ENCODE measurements at regions not wholly inside any gene's neighbourhood (a gene's known extent, or its start where the extent isn't known, plus 50 kb on each side); places are given as distances from the start of the nearest gene placed in this dataset.

DNA sequence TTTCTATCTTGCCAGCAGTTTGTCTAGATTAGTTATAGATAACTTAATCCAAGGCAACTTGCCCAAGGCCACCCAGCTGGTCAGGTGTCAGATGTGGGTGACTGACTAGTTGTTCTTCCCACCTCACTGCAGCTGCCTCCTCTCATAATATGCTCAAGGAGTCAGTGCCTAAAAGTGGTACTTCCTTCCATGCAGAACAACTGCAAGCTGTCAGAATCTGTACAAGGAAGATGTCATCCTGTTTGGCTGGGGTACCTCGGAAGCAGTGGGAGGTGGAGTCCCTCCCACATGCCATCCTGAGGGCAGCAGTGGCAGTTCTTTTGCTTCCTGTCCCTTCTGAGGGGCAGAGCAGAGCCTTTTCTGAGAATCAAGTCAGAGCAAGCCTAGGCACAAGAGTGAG lies 193.2 kb upstream of the RFC3 start:
- no peak for TF ChIP-seq POLR2A (IDR thresholded peaks at IDR 0.05; ENCODE audit: low read length)
- TF ChIP-seq GATA1 (IDR thresholded peaks at IDR 0.05; ENCODE audit: low read depth, low read length), result no peak
- DNase-seq, result no peak

DNA sequence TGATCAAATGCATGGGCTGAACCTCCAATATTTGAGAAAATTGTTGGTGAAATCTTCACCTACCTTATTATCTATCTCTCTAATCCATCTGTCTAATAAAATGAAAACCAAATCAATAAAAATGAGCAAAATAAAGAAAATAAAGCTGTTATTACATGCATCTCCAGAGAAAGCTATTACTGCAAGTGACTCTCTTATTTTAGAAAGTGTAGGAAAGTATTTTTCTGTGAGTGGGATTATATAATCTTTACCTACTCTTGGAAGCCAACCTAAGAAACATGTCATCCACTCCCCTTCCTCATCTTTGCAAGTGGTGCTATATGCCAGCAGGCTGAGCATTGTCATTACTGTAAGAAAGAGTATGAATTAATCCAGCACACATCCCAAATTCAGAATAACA lies 191.5 kb upstream of the RFC3 start:
- DNase-seq, result no peak
- TF ChIP-seq GATA1 (IDR thresholded peaks at IDR 0.05; ENCODE audit: low read depth, low read length) (no peak), POLR2A (IDR thresholded peaks at IDR 0.05; ENCODE audit: low read length) (no peak)

DNA sequence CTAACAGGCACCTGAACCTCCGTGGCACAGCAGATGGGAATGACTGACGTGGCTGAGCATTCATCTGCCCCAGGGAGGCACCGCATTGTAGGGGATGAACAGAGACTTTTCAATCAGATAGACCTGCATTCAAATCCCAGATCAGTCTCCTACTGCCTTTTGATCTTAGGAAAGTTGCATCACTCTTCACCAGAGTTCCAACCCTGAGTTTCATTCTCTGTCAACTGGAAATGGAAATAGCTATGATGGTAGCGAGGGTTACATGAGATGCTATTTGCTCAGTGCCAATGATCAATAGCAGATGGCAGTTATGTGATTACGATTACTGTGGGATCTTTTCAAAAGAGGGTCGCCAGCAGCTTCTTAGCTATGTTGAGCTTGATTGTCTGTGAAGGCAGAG lies 189.3 kb upstream of the RFC3 start:
- DNase-seq, result no peak
- TF ChIP-seq GATA1 (IDR thresholded peaks at IDR 0.05; ENCODE audit: low read depth, low read length) (no peak), POLR2A (IDR thresholded peaks at IDR 0.05; ENCODE audit: low read length) (no peak)

DNA sequence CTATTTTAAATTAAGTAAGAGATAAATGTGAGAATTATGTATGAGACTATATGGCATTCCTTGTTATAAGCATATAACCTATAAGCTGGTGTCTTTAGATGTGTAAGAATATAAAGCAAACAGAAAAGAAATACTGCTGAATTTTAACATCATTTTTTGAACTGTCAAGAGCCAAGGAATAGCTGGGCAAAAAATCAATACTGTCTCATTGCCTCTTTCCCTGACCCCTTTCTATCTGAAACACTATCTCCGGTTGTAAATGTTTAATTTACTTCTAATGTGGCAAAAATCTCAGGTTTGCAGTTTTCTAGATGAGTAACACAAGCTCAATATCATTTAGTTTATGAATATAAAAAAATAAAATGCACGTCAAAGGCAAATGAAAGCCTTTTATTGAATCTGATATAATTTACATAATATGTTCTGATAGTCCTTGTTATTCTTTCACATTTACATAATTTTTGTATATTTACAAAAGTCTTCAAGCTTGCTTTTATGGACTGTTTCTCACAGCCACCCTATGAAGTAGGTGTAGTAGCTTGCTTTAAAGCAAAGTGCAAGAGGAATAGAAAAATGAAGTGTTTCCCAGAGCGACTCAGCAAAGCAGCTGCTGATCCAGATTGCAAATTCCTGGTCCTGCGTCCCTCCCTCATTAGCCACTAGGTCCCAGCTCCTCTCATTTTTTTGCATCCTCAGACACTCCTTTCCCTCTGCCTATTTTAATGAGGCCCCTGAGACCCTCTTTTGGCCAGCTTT lies 188.2 kb upstream of the RFC3 start:
- no peak for DNase-seq

DNA sequence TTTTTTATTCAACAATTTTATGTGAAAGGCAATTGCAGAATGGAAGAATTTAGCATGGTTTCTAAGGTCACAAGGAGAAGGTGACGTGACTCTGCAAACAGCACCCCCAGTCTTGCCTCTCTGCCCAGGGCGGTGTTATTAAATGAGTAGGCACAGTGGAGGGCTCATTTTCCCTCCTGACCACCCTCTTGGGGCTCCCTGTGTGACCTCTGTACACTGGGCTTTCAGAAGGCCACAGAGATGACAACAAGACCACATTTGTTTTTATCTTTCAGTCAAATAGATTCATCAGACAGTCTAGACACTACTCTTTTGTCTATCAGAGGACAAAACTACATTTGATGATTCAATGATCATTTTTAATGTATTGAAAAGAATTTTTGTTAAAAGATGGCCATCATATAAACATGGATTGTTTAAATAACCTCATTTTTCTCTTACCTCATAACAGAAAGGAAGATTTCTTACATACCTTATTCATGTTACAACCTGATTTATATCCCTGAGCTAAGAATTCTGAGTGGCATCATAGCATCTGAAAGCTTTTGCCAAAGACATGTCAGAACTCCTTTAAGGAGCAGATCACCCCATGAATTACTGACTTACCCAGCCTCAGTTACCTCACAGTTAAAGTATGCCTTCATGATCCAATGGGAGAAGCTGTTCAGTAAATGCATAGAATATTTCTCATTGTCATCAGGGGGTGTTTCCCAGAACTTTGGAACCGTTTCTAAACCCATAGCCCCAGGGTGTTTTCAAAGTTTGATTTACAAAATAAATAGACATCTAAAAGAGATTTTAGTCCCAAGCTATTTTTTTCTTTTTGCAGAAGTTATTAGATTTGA lies 184.0 kb upstream of the RFC3 start:
- TF ChIP-seq GATA1 (IDR thresholded peaks at IDR 0.05; ENCODE audit: low read depth, low read length), result no peak
- TF ChIP-seq POLR2A (IDR thresholded peaks at IDR 0.05; ENCODE audit: low read length), result no peak
- DNase-seq, result no peak

More for the DNA sequence above, 188.2 kb upstream of the RFC3 start:
- TF ChIP-seq GATA1 (IDR thresholded peaks at IDR 0.05; ENCODE audit: low read depth, low read length) (no peak), POLR2A (IDR thresholded peaks at IDR 0.05; ENCODE audit: low read length) (no peak)

DNA sequence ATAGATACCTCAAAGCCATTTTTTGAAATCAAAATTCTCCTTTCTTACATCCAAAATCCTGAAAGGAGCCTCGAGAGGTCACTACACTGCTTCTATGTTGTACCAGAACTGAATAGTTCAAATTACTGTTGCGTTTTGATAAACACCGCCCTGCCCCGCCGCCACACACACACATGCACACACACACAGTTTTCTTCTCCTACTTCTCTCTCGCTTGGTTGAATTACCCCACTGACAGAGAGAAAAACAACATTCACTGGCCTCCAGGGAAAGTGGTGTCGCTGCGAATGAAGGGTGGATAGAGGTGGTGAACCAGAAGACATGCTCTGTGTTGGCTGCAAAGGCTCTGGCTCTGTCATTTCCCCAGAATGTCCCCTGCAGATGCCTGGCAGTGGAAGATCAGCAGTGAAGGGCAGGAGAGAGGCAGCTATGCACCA lies 183.4 kb upstream of the RFC3 start:
- TF ChIP-seq GATA1 (IDR thresholded peaks at IDR 0.05; ENCODE audit: low read depth, low read length) (no peak), POLR2A (IDR thresholded peaks at IDR 0.05; ENCODE audit: low read length) (no peak)
- DNase-seq, result no peak

DNA sequence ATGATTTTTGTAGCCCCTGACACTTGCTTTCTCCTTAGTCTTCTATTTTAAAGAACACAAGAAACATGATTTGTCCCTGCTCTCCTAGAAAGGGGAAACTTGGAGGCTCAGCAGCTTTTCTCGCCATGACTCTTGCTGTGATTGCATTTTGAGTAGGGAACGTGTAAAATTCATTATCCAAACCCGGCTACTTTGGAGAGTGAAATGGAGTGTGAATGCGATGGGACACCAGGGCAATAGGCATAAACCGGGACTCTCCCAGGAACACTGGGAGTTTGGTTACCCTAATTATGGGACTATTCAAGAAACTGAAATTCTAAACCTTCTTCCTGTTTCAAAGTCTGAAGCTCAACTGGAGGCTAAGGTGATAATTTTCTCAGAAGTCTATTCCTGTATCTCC lies 181.7 kb upstream of the RFC3 start:
- DNase-seq, result no peak
- no peak for TF ChIP-seq POLR2A (IDR thresholded peaks at IDR 0.05; ENCODE audit: low read length)
- no peak for TF ChIP-seq GATA1 (IDR thresholded peaks at IDR 0.05; ENCODE audit: low read depth, low read length)

DNA sequence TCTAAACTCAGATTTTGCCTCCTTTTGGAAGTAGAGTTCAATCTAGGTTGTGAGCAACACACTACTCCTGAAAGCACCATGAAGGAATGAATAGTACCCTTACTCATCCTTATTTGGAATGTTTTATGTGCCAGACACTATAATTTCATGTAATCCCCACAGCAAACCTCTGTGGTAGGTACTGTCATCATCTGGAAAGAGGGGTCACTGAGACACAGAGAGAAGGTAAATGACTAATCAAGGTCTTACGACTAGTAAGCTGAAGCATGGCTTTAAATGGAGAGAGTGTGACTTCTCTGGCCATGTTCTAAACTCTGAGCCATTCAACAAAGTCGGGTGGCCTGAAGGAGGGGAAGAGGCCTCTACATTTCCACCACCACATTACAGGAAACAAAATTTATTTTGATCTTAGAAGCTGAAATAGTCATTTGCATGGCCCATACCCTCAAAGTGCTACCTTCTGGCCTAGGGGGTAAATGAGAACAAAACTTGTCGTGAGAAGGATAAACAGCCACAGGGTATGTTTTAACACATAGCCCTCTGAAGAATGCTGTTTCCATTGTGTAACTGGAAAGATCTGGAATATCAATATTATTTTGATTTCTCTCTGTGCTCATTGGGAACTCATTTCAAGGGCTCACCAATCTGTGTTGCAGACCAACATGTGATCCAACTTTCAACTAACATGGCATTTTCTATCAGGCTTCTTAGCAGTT lies 180.8 kb upstream of the RFC3 start:
- no peak for DNase-seq
- TF ChIP-seq POLR2A (IDR thresholded peaks at IDR 0.05; ENCODE audit: low read length) (no peak), GATA1 (IDR thresholded peaks at IDR 0.05; ENCODE audit: low read depth, low read length) (no peak)

DNA sequence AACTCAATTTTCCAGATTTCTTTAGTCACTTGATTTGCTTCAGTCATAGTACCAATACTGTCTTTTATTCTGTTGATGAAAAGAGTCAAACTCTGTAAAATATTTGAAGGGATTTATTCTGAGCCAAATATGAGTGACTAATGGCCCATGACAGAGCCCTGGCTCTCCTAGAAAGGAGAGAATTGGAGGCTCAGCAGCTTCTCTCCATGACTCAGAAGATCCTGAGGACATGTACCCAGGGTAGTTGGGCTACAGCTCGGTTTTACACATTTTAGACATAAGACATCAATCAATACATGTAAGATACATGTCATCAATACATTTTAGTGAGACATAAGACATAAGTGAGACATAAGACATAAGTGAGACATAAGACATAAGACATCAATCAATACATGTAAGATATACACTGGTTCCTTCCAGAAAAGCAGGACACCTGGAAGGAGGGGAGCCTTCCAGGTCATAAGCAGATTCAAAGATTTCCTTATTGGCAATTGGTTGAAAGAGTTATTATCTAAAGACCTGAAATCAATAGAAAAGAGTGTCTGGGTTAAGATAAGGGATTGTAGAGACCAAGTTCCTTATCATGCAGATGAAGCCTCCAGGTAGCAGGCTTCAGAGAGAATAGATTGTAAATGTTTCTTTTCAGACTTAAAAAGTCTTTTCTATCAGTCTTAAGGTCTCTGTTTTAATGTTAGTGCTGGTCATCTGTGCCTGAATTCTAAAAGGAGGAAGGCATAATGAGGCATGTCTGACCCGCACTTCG lies 179.8 kb upstream of the RFC3 start:
- DNase-seq, result no peak
- no peak for TF ChIP-seq GATA1 (IDR thresholded peaks at IDR 0.05; ENCODE audit: low read depth, low read length)
- no peak for TF ChIP-seq POLR2A (IDR thresholded peaks at IDR 0.05; ENCODE audit: low read length)

DNA sequence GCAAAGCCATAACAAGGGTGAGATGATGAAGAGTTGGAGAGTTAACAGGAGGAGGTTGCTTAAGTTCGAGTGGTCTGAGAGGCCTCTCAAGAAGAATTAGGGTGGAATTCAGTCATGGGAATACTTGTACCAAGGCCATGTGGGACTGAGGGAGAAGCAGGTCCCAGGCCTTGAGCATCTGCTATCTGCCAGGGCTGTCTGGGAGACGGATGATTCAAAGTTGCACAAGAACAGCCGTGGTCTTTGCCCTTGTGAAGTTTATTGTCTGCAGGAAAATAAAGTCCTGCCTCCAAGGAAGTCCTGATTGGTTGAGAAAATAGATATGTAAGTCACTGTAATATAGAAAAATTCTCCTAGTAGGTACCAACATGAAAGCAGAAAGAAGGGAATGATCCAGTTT lies 178.8 kb upstream of the RFC3 start:
- no peak for DNase-seq
- no peak for TF ChIP-seq GATA1 (IDR thresholded peaks at IDR 0.05; ENCODE audit: low read depth, low read length)
- no peak for TF ChIP-seq POLR2A (IDR thresholded peaks at IDR 0.05; ENCODE audit: low read length)

DNA sequence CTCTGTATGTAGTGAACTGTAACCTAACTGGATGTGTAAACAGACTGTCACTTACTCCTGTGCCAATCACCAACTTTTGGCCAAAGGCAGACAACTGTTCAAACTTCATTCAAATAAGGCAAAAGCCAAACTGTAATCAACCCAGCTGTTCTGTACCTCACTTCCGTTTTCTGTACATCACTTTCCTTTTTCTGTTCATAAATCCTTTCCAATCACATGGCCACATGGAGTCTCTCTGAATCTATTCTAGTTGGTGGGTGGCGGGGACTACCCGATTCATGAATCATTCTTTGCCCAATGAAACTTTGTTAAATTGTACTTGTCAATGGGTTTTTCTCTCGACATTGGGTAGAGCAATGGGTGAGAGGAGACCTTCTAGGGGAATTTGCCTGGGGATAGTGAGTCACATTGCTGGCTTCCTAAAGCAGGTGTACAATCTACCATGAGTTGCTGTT lies 178.3 kb upstream of the RFC3 start:
- TF ChIP-seq GATA1 (IDR thresholded peaks at IDR 0.05; ENCODE audit: low read depth, low read length) (no peak), POLR2A (IDR thresholded peaks at IDR 0.05; ENCODE audit: low read length) (no peak)
- no peak for DNase-seq

DNA sequence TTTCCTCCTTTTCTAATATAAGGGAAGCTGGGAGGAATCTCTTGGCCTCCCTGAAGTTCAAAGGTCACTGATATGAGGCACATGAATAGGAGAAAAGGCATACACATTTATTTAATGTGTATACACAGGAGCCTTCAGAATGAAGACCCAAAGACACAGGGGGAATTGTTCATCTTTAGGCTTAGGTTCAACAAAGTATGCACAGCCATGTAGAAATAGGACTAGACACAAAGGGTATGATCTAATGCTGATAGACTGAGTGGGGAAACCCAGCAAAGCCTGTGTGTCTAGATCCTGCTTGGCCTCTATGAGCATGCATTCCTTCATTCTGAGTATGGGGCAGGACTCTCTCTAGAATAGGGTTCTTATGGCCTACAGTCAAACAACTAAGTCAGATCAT lies 177.1 kb upstream of the RFC3 start:
- DNase-seq, result no peak
- no peak for TF ChIP-seq GATA1 (IDR thresholded peaks at IDR 0.05; ENCODE audit: low read depth, low read length)

DNA sequence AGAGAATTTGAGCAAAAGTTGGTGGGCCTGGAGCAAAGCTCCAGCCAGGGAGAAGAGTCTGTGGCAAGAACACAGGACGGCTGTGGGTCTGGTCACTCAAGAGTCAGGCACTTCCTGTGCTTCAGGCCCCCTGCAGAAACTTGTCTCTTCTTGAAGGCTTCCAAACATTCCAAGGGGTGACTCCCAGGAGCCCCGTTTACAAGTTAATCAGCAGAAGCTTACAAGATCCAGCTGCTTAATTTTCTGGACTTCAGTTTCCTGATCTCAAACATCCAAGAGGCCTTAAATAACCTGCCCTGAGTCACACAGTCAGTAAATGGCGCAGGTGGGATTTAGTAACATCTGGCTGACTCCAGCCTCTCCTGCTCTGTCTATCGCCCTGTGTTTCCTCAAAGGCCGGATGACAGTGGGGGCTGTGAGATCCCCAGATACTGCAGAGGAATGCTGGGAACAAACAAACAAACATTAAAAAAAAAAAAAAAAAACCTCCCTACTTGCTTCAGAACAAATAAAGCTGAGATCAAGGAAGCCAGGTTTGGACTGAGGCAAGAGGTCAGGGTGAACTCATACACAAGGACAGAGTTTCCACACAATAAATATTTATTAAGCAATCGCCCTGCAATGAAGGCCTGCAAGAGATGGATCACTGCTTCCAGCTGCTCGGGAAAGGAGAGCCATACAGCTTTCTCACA lies 175.4 kb upstream of the RFC3 start:
- DNase-seq, result no peak
- TF ChIP-seq POLR2A (IDR thresholded peaks at IDR 0.05; ENCODE audit: low read length), result no peak
- no peak for TF ChIP-seq GATA1 (IDR thresholded peaks at IDR 0.05; ENCODE audit: low read depth, low read length)
